HG03520 (cell line): ENCODE measurements at regions not wholly inside any gene's neighbourhood (a gene's known extent, or its start where the extent isn't known, plus 50 kb on each side); places are given as distances from the start of the nearest gene placed in this dataset.
"Not testable (repeated sequence)": the region's sequence is repeated elsewhere in the genome, so short reads cannot be mapped to it uniquely, and the experiment has no call there.

Experiments used
- ATAC-seq: cut with Tn5 transposase; IDR thresholded peaks from one replicate; pipeline ENCODE4 v1.9.1; 2021; ENCODE audit warnings: mild to moderate bottlenecking, moderate library complexity; ENCODE audit not compliant: unreplicated experiment

GRCh38 chr6:152811785-152812184, 61.2 kb downstream of the VIP start:
- no peak for ATAC-seq

- ATAC-seq, result no peak
Observed at GRCh38 chr6:152815230-152815872, 64.8 kb downstream of the VIP start.

- ATAC-seq, result no peak
Observed at GRCh38 chr6:152816055-152816454, 65.5 kb downstream of the VIP start.

- ATAC-seq, result no peak
Observed at GRCh38 chr6:152821525-152821924, 70.9 kb downstream of the VIP start.

- ATAC-seq, result no peak
Observed at GRCh38 chr6:152824666-152825065, 74.1 kb downstream of the VIP start.

- no peak for ATAC-seq
Observed at GRCh38 chr6:152828431-152828830, 77.8 kb downstream of the VIP start.

GRCh38 chr6:152834366-152834765, 83.8 kb downstream of the VIP start:
- not testable (repeated sequence) for ATAC-seq

- ATAC-seq, result no peak
Observed at GRCh38 chr6:152836523-152836922, 85.9 kb downstream of the VIP start.

GRCh38 chr6:152845421-152845820, 94.8 kb downstream of the VIP start:
- no peak for ATAC-seq

- no peak for ATAC-seq
Observed at GRCh38 chr6:152846825-152847224, 96.2 kb downstream of the VIP start.

GRCh38 chr6:152848919-152849318, 98.3 kb downstream of the VIP start:
- ATAC-seq, result no peak

GRCh38 chr6:152854086-152854795, 103.6 kb downstream of the VIP start:
- no peak for ATAC-seq

GRCh38 chr6:152858141-152858540, 107.5 kb downstream of the VIP start:
- ATAC-seq, result no peak

- ATAC-seq, result peak; percentile 68
Observed at GRCh38 chr6:152859225-152859624, 108.6 kb downstream of the VIP start.

GRCh38 chr6:152863618-152864326, 113.2 kb downstream of the VIP start:
- peak; percentile 80 for ATAC-seq

- ATAC-seq, result no peak
Observed at GRCh38 chr6:152874267-152874666, 108.6 kb downstream of the FBXO5 start.

- no peak for ATAC-seq
Observed at GRCh38 chr6:152874846-152875568, 107.8 kb downstream of the FBXO5 start.

GRCh38 chr6:152879681-152880080, 103.2 kb downstream of the FBXO5 start:
- no peak for ATAC-seq

GRCh38 chr6:152893187-152893586, 89.7 kb downstream of the FBXO5 start:
- no peak for ATAC-seq

GRCh38 chr6:152896923-152897322, 85.9 kb downstream of the FBXO5 start:
- no peak for ATAC-seq

- peak; percentile 98 for ATAC-seq
Observed at GRCh38 chr6:152897807-152898399, 84.9 kb downstream of the FBXO5 start.
